HepG2 (cell line): ENCODE measurements at regions not wholly inside any gene's neighbourhood (a gene's known extent, or its start where the extent isn't known, plus 50 kb on each side); places are given as distances from the start of the nearest gene placed in this dataset.

Experiments
- ATAC-seq: fragments of 200-7000 bp; cut with Tn5 transposase; 3 replicates; pipeline ENCODE4 v1.9.1; 2020; ENCODE audit warnings: mild to moderate bottlenecking, moderate library complexity
- BruUV-seq: library from RNA; stranded (reverse); fragments of 400-500 nt; replicated peaks from 2 replicates; lab custom pipeline; 2021; lab: Mats Ljungman, UMichigan
- CTCF ChIA-PET: fragments of 300-600 bp; formaldehyde crosslinking; extraction: SDS; loops from one replicate; lab custom pipeline; 2021; ENCODE audit warnings: low total read pairs, inconsistent platforms, low intra/inter-chr PET ratio; lab: Yijun Ruan, JAX
- POLR2A ChIA-PET: fragments of 350-600 bp; sonication (Branson Sonifier 250); formaldehyde crosslinking; loops from one replicate; lab custom pipeline; 2020; ENCODE audit warnings: antibody characterized with exemption, inconsistent platforms; lab: Yijun Ruan, JAX
- DNase-seq: peaks from one replicate; pipeline ENCODE4 v3.0.0-alpha.2; 2015; ENCODE audit warnings: low spot score
- FAIRE-seq: peaks from 3 replicates; lab custom pipeline; 2011; peaks lifted over from hg19 to GRCh38; lab: Jason Lieb, UNC
- H2AFZ ChIP-seq: one replicate; pipeline ENCODE4 v1.6.1; 2011; ENCODE audit warnings: low read length, inconsistent platforms
- H3K27ac ChIP-seq: fragments of 300-600 bp; 3 replicates; pipeline ENCODE4 v1.8.0; 2011; ENCODE audit warnings: mixed run types, mild to moderate bottlenecking, mixed read lengths, low read length, inconsistent platforms; ENCODE audit not compliant: insufficient read depth; ENCODE audit errors: extremely low read length
- H3K27me3 ChIP-seq, 2 experiments: fragments of 200-600 bp in 1 of 2; 2 replicates in 1 of 2; 3 replicates in 1 of 2; pipeline versions ENCODE4 v1.6.0 to v1.8.0; 2011; ENCODE audit warnings: low read length in 2 of 2, mild to moderate bottlenecking in 2 of 2, moderate library complexity in 2 of 2, inconsistent platforms in 1 of 2; ENCODE audit not compliant: insufficient read depth in 2 of 2, control insufficient read depth in 1 of 2
- H3K36me3 ChIP-seq, 2 experiments: fragments of 200-600 bp in 1 of 2; replicated peaks in 1 of 2; 2 replicates in 1 of 2; 3 replicates in 1 of 2; pipeline versions ENCODE4 v1.5.1 to v1.8.0; 2011; ENCODE audit warnings: low read length in 2 of 2, inconsistent platforms in 1 of 2; ENCODE audit not compliant: insufficient read depth in 2 of 2, control insufficient read depth in 1 of 2
- H3K4me1 ChIP-seq: 2 replicates; pipeline ENCODE4 v1.5.1; 2012; ENCODE audit warnings: low read length, inconsistent platforms; ENCODE audit not compliant: insufficient read depth
- H3K4me2 ChIP-seq: 2 replicates; pipeline ENCODE4 v1.6.0; 2011; ENCODE audit warnings: low read depth, low read length, inconsistent platforms
- H3K4me3 ChIP-seq, 3 experiments: fragments of 200-600 bp in 1 of 3; sonication (generic), shearing (Covaris generic) in 1 of 3; replicated peaks in 1 of 3; 2 replicates each; pipeline ENCODE4 v1.5.1; 2011 to 2016; ENCODE audit warnings: low read length in 3 of 3, inconsistent platforms in 2 of 3, low read depth in 2 of 3, mild to moderate bottlenecking in 2 of 3, control low read depth in 1 of 3, mixed read lengths in 1 of 3; ENCODE audit not compliant: insufficient read depth in 1 of 3
- H3K79me2 ChIP-seq: one replicate; pipeline ENCODE4 v1.6.1; 2011; ENCODE audit warnings: low read length, inconsistent platforms; ENCODE audit not compliant: insufficient read depth
- H3K9ac ChIP-seq: 2 replicates; pipeline ENCODE4 v1.6.0; 2011; ENCODE audit warnings: mild to moderate bottlenecking, low read depth, low read length, inconsistent platforms; ENCODE audit not compliant: insufficient read depth
- H3K9me3 ChIP-seq: 2 replicates; pipeline ENCODE4 v1.5.1; 2012; ENCODE audit warnings: mild to moderate bottlenecking, low read length
- H4K20me1 ChIP-seq: 2 replicates; pipeline ENCODE4 v1.6.0; 2011; ENCODE audit warnings: inconsistent platforms, mild to moderate bottlenecking, low read length, moderate library complexity; ENCODE audit not compliant: insufficient read depth
- DPF2 ChIP-seq: sonication (generic); formaldehyde crosslinking; IDR thresholded peaks from 2 replicates; pipeline ENCODE4 v1.4.0; 2020; ENCODE audit warnings: mild to moderate bottlenecking, low read depth, missing genetic modification reagents, borderline replicate concordance
- IKZF5 ChIP-seq: IDR thresholded peaks from 2 replicates; pipeline ENCODE4 v1.6.1; 2018; ENCODE audit warnings: missing genetic modification reagents, mild to moderate bottlenecking, missing compliant biosample characterization
- KAT7 ChIP-seq: IDR thresholded peaks from 2 replicates; pipeline ENCODE4 v1.6.1; 2018; ENCODE audit warnings: borderline replicate concordance, missing compliant biosample characterization
- NFYC ChIP-seq: IDR thresholded peaks from 2 replicates; pipeline ENCODE4 v1.6.1; 2016; ENCODE audit warnings: missing genetic modification reagents, missing compliant biosample characterization
- PHF8 ChIP-seq: sonication (generic); formaldehyde crosslinking; IDR thresholded peaks from 2 replicates; pipeline ENCODE4 v1.5.0; 2020; ENCODE audit warnings: missing genetic modification reagents
- PTBP1 ChIP-seq: fragments of 200-400 bp; formaldehyde crosslinking; IDR thresholded peaks from 2 replicates; pipeline ENCODE4 v1.6.1; 2018; ENCODE audit warnings: low read length, low read depth; ENCODE audit not compliant: poor library complexity, severe bottlenecking
- RARG ChIP-seq: sonication (generic); formaldehyde crosslinking; IDR thresholded peaks from 2 replicates; pipeline ENCODE4 v1.4.0; 2020; ENCODE audit warnings: low read depth, mild to moderate bottlenecking, missing genetic modification reagents
- RBM22 ChIP-seq: fragments of 200-400 bp; formaldehyde crosslinking; optimal IDR thresholded peaks from 2 replicates; pipeline ENCODE3; 2017; ENCODE audit warnings: mild to moderate bottlenecking, low read length, moderate library complexity
- TCF7L2 ChIP-seq: IDR thresholded peaks from 2 replicates; pipeline ENCODE4 v1.6.1; 2011; ENCODE audit warnings: mild to moderate bottlenecking, low read depth, low read length, moderate library complexity
- ZBTB4 ChIP-seq: sonication (generic); formaldehyde crosslinking; IDR thresholded peaks from 2 replicates; pipeline ENCODE4 v1.4.0; 2020; ENCODE audit warnings: missing genetic modification reagents, mild to moderate bottlenecking, borderline replicate concordance
- ZC3H4 ChIP-seq: sonication (generic); formaldehyde crosslinking; IDR thresholded peaks from 2 replicates; pipeline ENCODE4 v1.4.0; 2020; ENCODE audit warnings: missing genetic modification reagents, borderline replicate concordance
- ZNF296 ChIP-seq: sonication (generic); formaldehyde crosslinking; conservative IDR thresholded peaks from 2 replicates; pipeline ENCODE4 v1.5.0; 2020; ENCODE audit warnings: mild to moderate bottlenecking, missing genetic modification reagents
- ZNF564 ChIP-seq: sonication (generic); formaldehyde crosslinking; IDR thresholded peaks from 2 replicates; pipeline ENCODE4 v1.8.1; 2023; ENCODE audit warnings: mild to moderate bottlenecking, missing genetic modification reagents
- ZNF784 ChIP-seq: sonication (generic); formaldehyde crosslinking; IDR thresholded peaks from 2 replicates; pipeline ENCODE4 v1.5.1; 2020; ENCODE audit warnings: missing genetic modification reagents, mild to moderate bottlenecking, borderline replicate concordance
- WGBS: methylation state at CpG from one replicate; pipeline ENCODE4 v1.1.6; 2017; ENCODE audit warnings: low lambda C conversion rate; 5-methylcytosine and 5-hydroxymethylcytosine counted together
- in situ Hi-C: cut with HindIII; loops from 2 replicates; pipeline ENCODE4 v1.10.0; 2017; ENCODE audit warnings: low pct_unique_long_range_greater_than_20kb; ENCODE audit not compliant: extremely low pct_ligation_motif_present
- intact Hi-C: fragments of 100-400 bp; cut with micrococcal nuclease; formaldehyde crosslinking; loops from one replicate; pipeline ENCODE4 v1.10.0; 2022; ENCODE audit not compliant: unreplicated experiment

DNA sequence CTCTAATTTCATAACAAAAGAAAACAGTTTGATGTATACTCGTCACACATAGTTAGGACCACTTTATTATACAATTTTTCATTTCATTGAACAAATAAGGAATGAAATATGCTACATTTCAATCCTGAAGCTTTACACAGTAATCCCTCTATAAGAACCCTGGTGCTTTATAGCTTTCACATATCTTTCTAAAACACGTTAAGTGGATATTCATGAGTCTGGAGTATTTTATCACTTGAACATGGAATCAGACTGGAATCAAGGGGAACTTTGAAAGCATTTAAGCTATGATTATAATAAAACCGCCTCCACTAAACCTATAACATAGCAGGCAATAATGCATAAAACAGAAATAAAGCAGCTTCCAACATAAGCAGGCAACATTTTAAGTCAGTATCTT, 476.6 kb downstream of the COL11A1 start:
- WGBS = 4% methylated on average over 3 of the region's 3 CpGs
- Histone ChIP-seq H2AFZ (no peak overlapping the region), H4K20me1 (no peaks in the 10 kb centered on the region), H3K4me2 (no peak overlapping the region), H3K27me3 (no peaks in the 10 kb centered on the region; a peak in 1 of 5 replicates), H3K9ac (no peak overlapping the region), H3K79me2 (no peaks in the 10 kb centered on the region), H3K9me3 (no peaks in the 10 kb centered on the region), H3K36me3 (no peaks in the 10 kb centered on the region), H3K27ac (no peak overlapping the region), H3K4me1 (no peaks in the 10 kb centered on the region), H3K4me3 (no peak overlapping the region)
- DNase-seq = no peak
- POLR2A ChIA-PET = no interaction called here
- no TSS peak for BruUV-seq
- in situ Hi-C loops (no loop called here), intact Hi-C loops (no loop called here)
- CTCF ChIA-PET = no interaction called here
- no peak for ATAC-seq
- no peak for FAIRE-seq
- TF ChIP-seq KAT7 (CRISPR knock-in tag) (no peak), ZBTB4 (CRISPR knock-in tag) (no peak), PTBP1 (no peak), PHF8 (no peak), DPF2 (no peak), ZC3H4 (no peak), IKZF5 (no peak), ZNF564 (CRISPR knock-in tag) (no peak), RARG (CRISPR knock-in tag) (no peak), ZNF296 (CRISPR knock-in tag) (no peak), RBM22 (no peak), ZNF784 (CRISPR knock-in tag) (no peak), NFYC (CRISPR knock-in tag) (no peak), TCF7L2 (no peak)
